Skeletal muscle satellite cell (primary cell): ENCODE measurements at regions not wholly inside any gene's neighbourhood (a gene's known extent, or its start where the extent isn't known, plus 50 kb on each side); places are given as distances from the start of the nearest gene placed in this dataset.
"Not testable (repeated sequence)": the region's sequence is repeated elsewhere in the genome, so short reads cannot be mapped to it uniquely, and the experiment has no call there.

Experiments
- H3K27me3 ChIP-seq: 2 replicates; pipeline ENCODE4 v1.7.0; 2013; ENCODE audit warnings: low read length; ENCODE audit not compliant: control insufficient read depth, insufficient read depth
- H3K36me3 ChIP-seq: 2 replicates; pipeline ENCODE4 v1.7.0; 2013; ENCODE audit warnings: mild to moderate bottlenecking, control low read depth, low read length; ENCODE audit not compliant: insufficient read depth
- H3K4me1 ChIP-seq: 2 replicates; pipeline ENCODE4 v1.7.0; 2013; ENCODE audit warnings: low read length; ENCODE audit not compliant: control insufficient read depth, insufficient read depth
- H3K4me2 ChIP-seq: 2 replicates; pipeline ENCODE4 v1.7.0; 2013; ENCODE audit warnings: mild to moderate bottlenecking, low read length
- H3K4me3 ChIP-seq: 2 replicates; pipeline ENCODE4 v1.7.0; 2013; ENCODE audit warnings: low read length
- H3K9ac ChIP-seq: 2 replicates; pipeline ENCODE4 v1.7.0; 2013; ENCODE audit warnings: mild to moderate bottlenecking, low read depth, low read length, moderate library complexity
- H3K9me3 ChIP-seq: replicated peaks from 2 replicates; pipeline ENCODE4 v1.7.0; 2013; ENCODE audit warnings: mild to moderate bottlenecking, control low read depth, low read length

DNA sequence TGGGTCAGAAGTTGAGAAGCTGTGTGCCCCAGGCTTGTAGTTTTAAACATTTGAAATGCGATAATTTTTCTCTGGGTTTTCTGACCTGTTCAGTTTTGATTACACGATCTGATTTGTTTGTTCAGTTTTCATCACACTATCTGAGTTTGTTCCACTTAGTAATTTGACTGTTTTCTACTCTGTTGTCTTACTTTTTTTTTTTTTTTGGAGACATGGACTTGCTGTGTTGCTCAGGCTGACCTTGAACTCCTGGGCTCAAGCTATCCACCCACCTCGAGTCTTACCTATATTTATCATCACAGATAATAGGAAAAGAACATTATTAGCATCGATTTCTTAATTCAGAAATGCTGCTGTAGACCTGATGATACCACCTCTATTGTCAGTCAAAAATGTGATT, 379.1 kb downstream of the UTRN start:
- no peak overlapping the region for H3K4me2 ChIP-seq
- no peaks in the 10 kb centered on the region for H3K9me3 ChIP-seq
- no peak overlapping the region for H3K9ac ChIP-seq
- H3K4me1 ChIP-seq = peaks cover 6% of the 10 kb centered on the region
- no peak overlapping the region for H3K4me3 ChIP-seq
- H3K27me3 ChIP-seq = no peaks in the 10 kb centered on the region
- no peaks in the 10 kb centered on the region for H3K36me3 ChIP-seq

- Histone ChIP-seq H3K36me3 (no peaks in the 10 kb centered on the region), H3K9ac (no peak overlapping the region), H3K9me3 (no peaks in the 10 kb centered on the region), H3K27me3 (no peaks in the 10 kb centered on the region), H3K4me2 (no peak overlapping the region), H3K4me3 (no peak overlapping the region), H3K4me1 (no peaks in the 10 kb centered on the region)
Observed at GRCh38 chr6:144664947-144665346, 379.8 kb downstream of the UTRN start.

- Histone ChIP-seq H3K4me2 (no peak overlapping the region), H3K27me3 (no peaks in the 10 kb centered on the region), H3K9me3 (no peaks in the 10 kb centered on the region), H3K36me3 (no peaks in the 10 kb centered on the region), H3K4me1 (no peaks in the 10 kb centered on the region), H3K9ac (no peak overlapping the region), H3K4me3 (no peak overlapping the region)
Observed at GRCh38 chr6:144665932-144666450, 380.9 kb downstream of the UTRN start.

DNA sequence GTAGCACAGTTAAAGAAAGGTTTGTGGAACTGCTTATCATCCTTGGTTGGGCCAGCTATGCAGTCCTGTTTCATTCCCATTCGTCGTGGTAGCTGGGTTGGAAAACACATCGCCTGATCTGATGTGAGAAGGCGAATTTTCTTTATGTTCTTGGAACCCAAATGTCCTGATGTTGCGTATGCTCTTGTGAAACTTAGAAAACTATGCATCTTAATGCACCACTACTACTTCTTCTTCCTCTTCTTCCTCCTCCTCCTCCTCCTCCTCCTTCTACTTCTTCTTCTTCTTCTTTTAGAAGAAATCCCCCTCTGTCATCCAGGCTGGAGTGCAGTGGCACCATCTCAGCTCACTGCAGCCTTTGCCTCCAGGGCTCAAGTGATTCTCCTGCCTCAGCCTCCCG, 381.6 kb downstream of the UTRN start:
- H3K4me3 ChIP-seq = no peak overlapping the region
- H3K9ac ChIP-seq = no peak overlapping the region
- no peaks in the 10 kb centered on the region for H3K4me1 ChIP-seq

GRCh38 chr6:144667532-144668503, 382.7 kb downstream of the UTRN start:
- Histone ChIP-seq H3K9ac (no peak overlapping the region), H3K4me1 (no peaks in the 10 kb centered on the region), H3K4me2 (no peak overlapping the region), H3K9me3 (no peaks in the 10 kb centered on the region), H3K4me3 (no peak overlapping the region), H3K27me3 (no peaks in the 10 kb centered on the region), H3K36me3 (no peaks in the 10 kb centered on the region)

More for the DNA sequence above, 381.6 kb downstream of the UTRN start:
- Histone ChIP-seq H3K36me3 (no peaks in the 10 kb centered on the region), H3K9me3 (no peaks in the 10 kb centered on the region), H3K4me2 (no peak overlapping the region), H3K27me3 (no peaks in the 10 kb centered on the region)

- H3K4me1 ChIP-seq, H3K4me3 ChIP-seq, H3K4me2 ChIP-seq: not testable (repeated sequence)
Observed at GRCh38 chr6:144670259-144670658, 385.1 kb downstream of the UTRN start.

DNA sequence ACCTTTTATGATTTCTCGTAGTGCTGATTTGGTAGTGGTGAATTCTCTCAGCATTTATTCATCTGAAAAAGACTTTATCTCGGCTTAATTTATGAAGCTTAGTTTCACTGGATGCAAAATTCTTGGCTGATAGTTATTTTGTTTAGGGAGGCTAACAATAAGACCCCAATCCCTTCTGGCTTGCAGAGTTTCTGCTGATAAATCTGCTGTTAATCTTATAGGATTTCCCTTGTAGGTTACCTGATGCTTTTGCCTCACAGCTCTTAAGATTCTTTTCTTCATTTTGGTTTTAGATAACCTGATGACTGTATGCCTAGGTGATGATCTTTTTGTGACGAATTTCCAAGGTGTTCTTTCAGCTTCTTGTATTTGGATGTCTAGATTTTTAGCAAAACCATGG, 388.7 kb downstream of the UTRN start:
- H3K4me2 ChIP-seq = no peak overlapping the region
- peaks cover 10% of the 10 kb centered on the region for H3K4me1 ChIP-seq
- H3K9me3 ChIP-seq = no peaks in the 10 kb centered on the region
- H3K36me3 ChIP-seq = no peaks in the 10 kb centered on the region
- H3K9ac ChIP-seq = no peak overlapping the region
- no peaks in the 10 kb centered on the region for H3K27me3 ChIP-seq
- no peak overlapping the region for H3K4me3 ChIP-seq

More at GRCh38 chr6:144670259-144670658, 385.1 kb downstream of the UTRN start:
- H3K9ac ChIP-seq, H3K36me3 ChIP-seq, H3K9me3 ChIP-seq, H3K27me3 ChIP-seq: not testable (repeated sequence)

DNA sequence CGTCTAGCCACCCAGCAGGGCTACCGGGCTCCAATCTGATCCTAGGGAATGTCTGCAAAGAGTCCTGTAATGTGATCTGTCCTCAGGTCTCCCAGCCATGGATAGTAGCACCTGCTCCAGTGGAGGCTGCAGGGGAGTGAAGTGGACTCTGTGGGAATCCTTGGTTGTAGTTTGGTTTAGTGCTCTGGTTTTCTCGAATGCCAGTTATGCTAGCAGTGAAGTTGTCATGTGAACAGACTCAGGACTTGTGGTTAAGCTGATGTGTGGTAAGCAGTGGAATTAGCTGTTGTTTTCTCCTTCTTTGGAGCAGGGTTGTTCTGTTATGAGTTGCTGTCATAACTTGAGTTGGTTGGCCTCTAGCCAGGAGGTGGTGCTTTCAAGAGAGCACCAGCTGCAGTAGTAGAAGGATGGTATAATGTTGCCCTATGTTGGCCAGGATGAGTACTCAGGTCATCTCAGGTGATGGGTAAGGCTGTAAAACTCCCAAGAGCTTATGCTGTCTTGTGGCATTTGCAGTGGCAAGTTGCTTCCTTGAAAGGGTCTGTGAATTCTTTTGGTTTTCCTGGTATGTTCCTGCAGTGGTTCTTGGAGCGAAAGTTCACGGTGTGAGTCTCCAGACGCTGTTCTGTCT, 390.2 kb downstream of the UTRN start:
- Histone ChIP-seq H3K4me1 (peaks cover 20% of the 10 kb centered on the region), H3K4me3 (no peak overlapping the region), H3K4me2 (no peak overlapping the region), H3K9ac (no peak overlapping the region), H3K9me3 (no peaks in the 10 kb centered on the region), H3K36me3 (no peaks in the 10 kb centered on the region), H3K27me3 (no peaks in the 10 kb centered on the region)

GRCh38 chr6:144676310-144676709, 391.2 kb downstream of the UTRN start:
- H3K4me2 ChIP-seq, H3K27me3 ChIP-seq, H3K36me3 ChIP-seq, H3K9me3 ChIP-seq, H3K4me3 ChIP-seq, H3K9ac ChIP-seq: not testable (repeated sequence)
- H3K4me1 ChIP-seq = peaks cover 20% of the 10 kb centered on the region

DNA sequence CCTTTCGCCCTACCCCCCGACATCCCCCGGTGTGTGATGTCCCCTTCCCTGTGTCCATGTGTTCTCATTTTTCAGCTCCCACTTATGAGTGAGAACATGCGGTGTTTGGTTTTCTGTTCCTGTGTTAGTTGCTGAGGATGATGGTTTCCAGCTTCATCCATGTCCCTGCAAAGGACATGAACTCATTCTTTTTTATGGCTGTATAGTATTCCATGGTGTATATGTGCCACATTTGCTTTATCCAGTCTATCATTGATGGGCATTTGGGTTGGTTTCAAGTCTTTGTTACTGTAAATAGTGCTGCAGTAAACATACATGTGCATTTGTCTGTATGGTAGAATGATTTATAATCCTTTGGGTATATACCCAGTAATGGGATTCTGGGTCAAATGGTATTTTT, 392.1 kb downstream of the UTRN start:
- H3K36me3 ChIP-seq, H3K9me3 ChIP-seq, H3K9ac ChIP-seq, H3K27me3 ChIP-seq, H3K4me3 ChIP-seq, H3K4me2 ChIP-seq: not testable (repeated sequence)
- peaks cover 20% of the 10 kb centered on the region for H3K4me1 ChIP-seq

DNA sequence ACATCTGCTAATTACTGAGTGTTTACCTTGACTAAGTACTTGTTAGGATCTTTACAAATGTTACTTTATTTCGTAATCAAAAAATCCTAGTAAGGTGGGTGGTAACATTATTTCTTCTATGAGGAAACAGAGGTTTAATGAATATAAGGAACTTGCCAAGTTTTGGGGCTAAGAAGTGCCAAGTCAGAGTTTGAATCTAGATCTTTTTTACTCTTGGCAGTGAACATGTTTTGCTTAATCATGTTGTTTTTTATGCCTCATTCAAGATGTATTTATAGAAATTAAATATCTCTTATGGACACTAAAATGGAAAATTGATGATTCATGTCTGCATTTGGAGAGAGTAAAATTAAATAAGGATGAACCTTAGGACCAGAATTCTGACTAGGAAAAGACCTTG, 393.7 kb downstream of the UTRN start:
- no peak overlapping the region for H3K9ac ChIP-seq

More for the DNA sequence above, 393.7 kb downstream of the UTRN start:
- H3K36me3 ChIP-seq = peaks cover 4% of the 10 kb centered on the region
- no peak overlapping the region for H3K4me3 ChIP-seq
- H3K9me3 ChIP-seq = no peaks in the 10 kb centered on the region
- H3K4me1 ChIP-seq = peaks cover 20% of the 10 kb centered on the region
- no peaks in the 10 kb centered on the region for H3K27me3 ChIP-seq
- peak overlapping the region; percentile 11 for H3K4me2 ChIP-seq
